Fibroblast of mammary gland (primary cell): ENCODE measurements at regions not wholly inside any gene's neighbourhood (a gene's known extent, or its start where the extent isn't known, plus 50 kb on each side); places are given as distances from the start of the nearest gene placed in this dataset.

Experiments
- DNase-seq: peaks from one replicate; pipeline ENCODE4 v3.0.0-alpha.2; 2010; ENCODE audit warnings: low read depth
- H3K4me3 ChIP-seq: 2 replicates; pipeline ENCODE4 v1.5.1; 2011; ENCODE audit warnings: low read depth, mild to moderate bottlenecking, low read length, moderate library complexity; ENCODE audit not compliant: control insufficient read depth
- CTCF ChIP-seq: conservative IDR thresholded peaks from 2 replicates; pipeline ENCODE4 v1.5.1; 2011; ENCODE audit warnings: low read depth, low read length, inconsistent platforms; ENCODE audit not compliant: control insufficient read depth, insufficient read depth

DNA sequence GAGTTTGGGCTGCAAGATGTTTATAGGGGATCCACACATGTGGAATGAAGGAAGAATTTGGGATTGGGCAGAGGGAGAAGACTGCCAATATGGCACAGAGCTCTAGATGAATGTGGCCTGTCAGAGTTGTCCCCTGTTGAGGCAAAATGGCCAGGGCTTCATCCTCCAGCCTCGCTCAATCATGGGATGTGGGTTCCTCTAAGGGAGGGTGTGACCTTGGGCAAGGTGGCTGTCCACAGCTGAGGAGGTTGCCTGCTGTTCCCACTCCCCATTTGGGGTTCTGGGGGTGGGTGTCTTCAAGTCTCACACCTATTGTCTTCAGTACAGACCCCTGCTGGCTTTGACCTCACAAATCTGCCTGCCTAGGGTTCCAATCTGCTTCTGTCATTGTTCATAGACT is 121.6 kb upstream of the FAM204A start:
- no peak for TF ChIP-seq CTCF
- no peak for DNase-seq
- no peak overlapping the region for H3K4me3 ChIP-seq

- no peak for TF ChIP-seq CTCF
- no peak overlapping the region for H3K4me3 ChIP-seq
- DNase-seq, result no peak
These were observed 120.3 kb upstream of the FAM204A start for GRCh38 chr10:118462401-118462800.

GRCh38 chr10:118459642-118460193 is 117.6 kb upstream of the FAM204A start:
- peak; percentile 81 for TF ChIP-seq CTCF
- DNase-seq, result peak; percentile 69
- H3K4me3 ChIP-seq, result no peak overlapping the region

DNA sequence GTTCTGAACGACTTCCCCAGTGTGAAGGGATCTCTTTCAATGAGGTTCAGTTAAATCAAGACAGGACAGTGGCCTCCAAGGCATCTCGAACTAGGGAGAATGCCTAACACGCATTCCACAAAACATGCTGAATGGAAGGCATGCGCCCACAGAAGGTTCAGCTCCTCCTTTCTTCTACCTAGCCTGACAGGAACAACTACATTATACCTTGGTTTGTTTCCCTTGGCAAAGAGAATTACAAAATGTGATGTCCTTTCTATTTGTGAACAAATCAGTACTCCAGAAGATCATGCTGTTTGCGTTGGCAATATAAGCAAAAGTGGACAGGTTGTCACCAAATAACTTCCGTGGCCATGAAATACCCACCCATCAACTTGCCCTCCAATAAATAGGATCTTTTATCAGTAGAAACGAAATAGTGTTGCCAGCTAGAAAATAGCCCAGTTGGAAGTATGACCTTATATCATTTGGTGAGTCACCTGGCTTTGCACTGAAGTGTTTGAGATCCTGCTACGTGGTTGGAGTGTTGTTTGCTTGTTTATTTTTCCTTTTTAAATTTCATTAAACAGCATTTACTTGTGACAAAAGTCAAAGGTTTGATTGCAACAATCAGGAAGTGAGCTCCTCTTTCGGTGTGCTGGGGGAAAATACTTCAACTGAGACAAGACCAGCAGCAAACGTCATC is 117.0 kb upstream of the FAM204A start:
- no peak for DNase-seq
- no peak for TF ChIP-seq CTCF
- H3K4me3 ChIP-seq, result no peak overlapping the region

DNA sequence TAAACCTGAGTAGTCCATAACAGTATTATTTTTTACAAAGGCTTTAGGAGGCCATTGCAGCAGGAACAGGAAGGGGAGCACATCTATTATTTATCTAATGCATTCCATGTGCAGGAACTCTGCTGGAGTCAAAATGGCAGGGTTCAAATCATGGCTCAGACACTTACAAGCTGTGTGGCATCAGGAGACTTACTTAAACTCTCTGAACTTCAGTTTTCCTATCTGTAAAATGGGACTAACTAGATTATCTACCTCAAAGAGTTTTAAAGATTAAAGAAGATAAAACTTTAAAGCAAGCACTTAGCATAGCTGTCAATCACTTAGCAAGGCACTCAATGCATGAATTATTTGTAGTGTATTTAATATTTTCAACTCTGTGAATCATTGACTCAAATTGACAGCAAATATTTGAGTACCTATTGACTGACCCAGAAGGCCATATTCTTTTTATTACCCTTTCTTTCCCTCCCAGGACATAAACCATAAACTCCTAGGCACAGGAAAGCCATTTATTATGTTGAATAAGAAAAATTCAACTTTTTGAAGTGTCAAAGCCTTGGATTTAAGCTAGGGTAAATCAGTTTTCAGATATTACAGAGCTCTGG is 115.8 kb upstream of the FAM204A start:
- no peak overlapping the region for H3K4me3 ChIP-seq
- no peak for DNase-seq
- TF ChIP-seq CTCF, result no peak

DNA sequence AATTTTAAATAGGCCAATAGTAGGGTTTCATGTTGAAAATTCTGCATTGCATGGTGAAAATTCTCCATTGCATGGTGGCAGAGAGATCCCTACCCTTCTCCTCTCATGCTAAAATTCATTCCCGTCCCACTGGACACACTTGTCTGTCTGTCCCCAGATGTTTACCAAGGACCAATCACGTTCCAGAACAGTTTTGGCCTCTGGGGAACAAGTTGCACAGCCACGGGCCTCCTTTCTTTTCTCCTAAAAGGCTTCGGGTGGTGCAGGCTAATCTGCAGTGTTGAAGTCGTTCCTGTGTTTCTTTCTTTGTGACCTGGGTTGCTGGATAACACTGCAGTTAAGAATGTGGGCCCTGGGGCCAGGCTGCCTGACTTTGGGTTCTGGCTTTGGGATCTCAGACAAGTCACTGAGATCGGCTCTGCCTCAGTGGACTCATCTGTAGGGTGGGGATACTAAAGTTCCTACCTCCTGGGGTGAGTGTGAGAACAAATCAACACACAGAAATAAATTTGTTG is 113.1 kb upstream of the FAM204A start:
- DNase-seq, result no peak
- H3K4me3 ChIP-seq, result no peak overlapping the region
- no peak for TF ChIP-seq CTCF

DNA sequence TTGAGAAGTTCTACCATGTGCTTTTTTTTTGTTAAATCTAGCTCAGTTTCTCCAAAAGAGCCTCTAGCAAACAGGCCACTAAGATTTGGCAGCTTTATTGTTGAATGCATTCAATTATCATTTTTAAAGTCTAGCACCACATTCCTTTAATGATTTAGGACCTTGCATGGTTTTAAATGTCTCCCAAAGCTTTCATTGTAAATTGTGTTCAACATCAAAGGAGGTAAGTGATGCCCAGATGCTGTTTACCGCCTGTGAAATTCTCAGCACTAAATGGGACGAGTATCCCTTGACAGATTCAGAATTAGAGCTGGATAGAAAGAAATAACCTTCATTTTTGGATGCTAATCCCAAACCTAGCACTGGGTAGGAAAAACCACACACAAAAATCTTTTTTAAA is 112.1 kb upstream of the FAM204A start:
- no peak overlapping the region for H3K4me3 ChIP-seq
- DNase-seq, result no peak
- TF ChIP-seq CTCF, result no peak
